SK-N-SH treated with all-trans-retinoic acid at 6 μM for 48 hours (cell line): ENCODE measurements at regions not wholly inside any gene's neighbourhood (a gene's known extent, or its start where the extent isn't known, plus 50 kb on each side); places are given as distances from the start of the nearest gene placed in this dataset.

ENCODE experiments used
- ATAC-seq: fragments of 200-7000 bp; cut with Tn5 transposase; 3 replicates; pipeline ENCODE4 v1.9.1; 2020; ENCODE audit warnings: mild to moderate bottlenecking, moderate library complexity
- ARNTL ChIP-seq: fragments of 450-650 bp; formaldehyde crosslinking; IDR thresholded peaks from 2 replicates; pipeline ENCODE4 v1.5.0; 2020; ENCODE audit warnings: low read depth, mild to moderate bottlenecking, moderate library complexity, borderline replicate concordance
- BACH2 ChIP-seq: fragments of 250-450 bp; sonication (Bioruptor Pico); IDR thresholded peaks from 2 replicates; pipeline ENCODE4 v1.9.0; 2021; ENCODE audit warnings: mild to moderate bottlenecking, borderline replicate concordance
- CREB5 ChIP-seq: fragments of 250-450 bp; sonication (Bioruptor Pico); IDR thresholded peaks from 2 replicates; pipeline ENCODE4 v1.5.1; 2020; ENCODE audit warnings: low read depth, mild to moderate bottlenecking, moderate library complexity
- CSDC2 ChIP-seq: fragments of 250-450 bp; sonication (Bioruptor Pico); IDR thresholded peaks from 2 replicates; pipeline ENCODE4 v1.5.0; 2020; ENCODE audit warnings: mild to moderate bottlenecking, moderate library complexity
- CSRNP3 ChIP-seq: fragments of 250-450 bp; sonication (Bioruptor Pico); IDR thresholded peaks from 2 replicates; pipeline ENCODE4 v1.5.1; 2021; ENCODE audit warnings: mild to moderate bottlenecking, moderate library complexity
- GLIS3 ChIP-seq: fragments of 250-450 bp; sonication (Bioruptor Pico); IDR thresholded peaks from 2 replicates; pipeline ENCODE4 v1.5.0; 2020; ENCODE audit warnings: mild to moderate bottlenecking, moderate library complexity
- OSR1 ChIP-seq: fragments of 250-450 bp; sonication (Bioruptor Pico); IDR thresholded peaks from 2 replicates; pipeline ENCODE4 v1.8.0; 2022; ENCODE audit warnings: moderate library complexity, mild to moderate bottlenecking, inconsistent platforms
- POU6F1 ChIP-seq: fragments of 250-450 bp; sonication (Bioruptor Pico); IDR thresholded peaks from 2 replicates; pipeline ENCODE4 v1.8.0; 2021; ENCODE audit warnings: low read depth, mild to moderate bottlenecking, moderate library complexity, borderline replicate concordance
- PPARA ChIP-seq: fragments of 250-450 bp; sonication (Bioruptor Pico); IDR thresholded peaks from 2 replicates; pipeline ENCODE4 v1.5.0; 2020; ENCODE audit warnings: mild to moderate bottlenecking, borderline replicate concordance
- RARB ChIP-seq: fragments of 250-450 bp; sonication (Bioruptor Pico); IDR thresholded peaks from 2 replicates; pipeline ENCODE4 v1.8.0; 2021; ENCODE audit warnings: mild to moderate bottlenecking, moderate library complexity
- SNAI2 ChIP-seq: fragments of 250-450 bp; sonication (Bioruptor Pico); IDR thresholded peaks from 2 replicates; pipeline ENCODE4 v1.5.0; 2020; ENCODE audit warnings: mild to moderate bottlenecking, moderate library complexity
- TOX ChIP-seq: fragments of 250-450 bp; sonication (Bioruptor Pico); IDR thresholded peaks from 2 replicates; pipeline ENCODE4 v1.8.0; 2021; ENCODE audit warnings: mild to moderate bottlenecking, moderate library complexity, borderline replicate concordance
- ZC3H10 ChIP-seq: fragments of 250-450 bp; sonication (Bioruptor Pico); IDR thresholded peaks from 2 replicates; pipeline ENCODE4 v1.5.1; 2021; ENCODE audit warnings: mild to moderate bottlenecking, moderate library complexity
- ZFP3 ChIP-seq: fragments of 250-450 bp; sonication (Bioruptor Pico); IDR thresholded peaks from 2 replicates; pipeline ENCODE4 v1.5.0; 2020; ENCODE audit warnings: mild to moderate bottlenecking, moderate library complexity
- ZFP30 ChIP-seq: fragments of 450-650 bp; formaldehyde crosslinking; IDR thresholded peaks from 2 replicates; pipeline ENCODE4 v1.5.0; 2022; ENCODE audit warnings: mild to moderate bottlenecking, moderate library complexity
- ZNF565 ChIP-seq: fragments of 450-650 bp; formaldehyde crosslinking; conservative IDR thresholded peaks from 2 replicates; pipeline ENCODE4 v1.5.0; 2020; ENCODE audit warnings: low read depth, mild to moderate bottlenecking, moderate library complexity
- ZNF70 ChIP-seq: fragments of 450-650 bp; formaldehyde crosslinking; IDR thresholded peaks from 2 replicates; pipeline ENCODE4 v1.5.0; 2020; ENCODE audit warnings: mild to moderate bottlenecking, moderate library complexity
- ZNF8 ChIP-seq: fragments of 450-650 bp; formaldehyde crosslinking; IDR thresholded peaks from 2 replicates; pipeline ENCODE4 v1.5.0; 2020; ENCODE audit warnings: mild to moderate bottlenecking, moderate library complexity
- TF ChIP-seq, protein P1 (sequence below): fragments of 250-450 bp; sonication (Bioruptor Pico); IDR thresholded peaks from 2 replicates; pipeline ENCODE4 v1.5.0; 2020; ENCODE audit warnings: mild to moderate bottlenecking, moderate library complexity

DNA sequence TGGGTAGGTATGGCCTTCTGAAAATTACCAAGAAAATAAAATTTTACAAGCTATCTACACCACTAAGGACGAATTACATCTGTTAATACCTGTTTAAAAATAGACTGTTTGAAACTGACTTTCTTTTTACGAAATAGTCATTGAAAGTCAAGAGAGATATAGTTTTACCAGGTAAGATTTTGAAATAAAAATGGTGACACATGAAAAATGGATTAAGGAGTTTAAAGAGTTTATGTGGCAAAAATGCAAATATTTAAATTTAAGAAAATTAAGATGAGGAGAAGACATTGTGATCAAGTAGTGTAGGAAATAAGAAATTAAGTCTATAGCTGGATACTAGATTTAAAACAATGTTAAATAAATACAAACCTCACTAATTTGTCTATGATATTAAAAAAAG lies 271.5 kb downstream of the TRIB2 start:
- TF ChIP-seq TOX (CRISPR knock-in tag) (no peak), ZFP30 (no peak), POU6F1 (CRISPR knock-in tag) (no peak), ZNF70 (no peak), CREB5 (no peak), PPARA (no peak)
- TF ChIP-seq, all 23 proteins: peak for 0
- no peak for ATAC-seq

DNA sequence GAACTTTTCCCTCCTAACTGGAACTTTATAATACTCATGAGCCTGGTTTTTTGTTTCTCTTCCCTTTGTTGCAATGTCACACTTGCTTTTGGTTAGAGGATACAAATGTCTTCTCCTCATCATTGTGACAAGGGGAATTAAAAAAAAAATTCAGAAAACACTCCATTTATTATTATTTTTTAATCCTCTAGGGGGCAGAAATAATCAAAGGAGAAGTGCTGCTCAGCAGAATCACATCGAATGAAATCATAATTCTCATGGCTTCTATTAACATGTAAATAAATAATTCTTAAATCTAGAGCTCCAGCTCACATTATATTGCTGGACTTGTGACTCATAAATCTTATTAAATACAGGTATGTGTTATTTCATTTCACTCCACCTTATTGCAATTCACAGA lies 273.8 kb downstream of the TRIB2 start:
- TF ChIP-seq, protein P1, sequence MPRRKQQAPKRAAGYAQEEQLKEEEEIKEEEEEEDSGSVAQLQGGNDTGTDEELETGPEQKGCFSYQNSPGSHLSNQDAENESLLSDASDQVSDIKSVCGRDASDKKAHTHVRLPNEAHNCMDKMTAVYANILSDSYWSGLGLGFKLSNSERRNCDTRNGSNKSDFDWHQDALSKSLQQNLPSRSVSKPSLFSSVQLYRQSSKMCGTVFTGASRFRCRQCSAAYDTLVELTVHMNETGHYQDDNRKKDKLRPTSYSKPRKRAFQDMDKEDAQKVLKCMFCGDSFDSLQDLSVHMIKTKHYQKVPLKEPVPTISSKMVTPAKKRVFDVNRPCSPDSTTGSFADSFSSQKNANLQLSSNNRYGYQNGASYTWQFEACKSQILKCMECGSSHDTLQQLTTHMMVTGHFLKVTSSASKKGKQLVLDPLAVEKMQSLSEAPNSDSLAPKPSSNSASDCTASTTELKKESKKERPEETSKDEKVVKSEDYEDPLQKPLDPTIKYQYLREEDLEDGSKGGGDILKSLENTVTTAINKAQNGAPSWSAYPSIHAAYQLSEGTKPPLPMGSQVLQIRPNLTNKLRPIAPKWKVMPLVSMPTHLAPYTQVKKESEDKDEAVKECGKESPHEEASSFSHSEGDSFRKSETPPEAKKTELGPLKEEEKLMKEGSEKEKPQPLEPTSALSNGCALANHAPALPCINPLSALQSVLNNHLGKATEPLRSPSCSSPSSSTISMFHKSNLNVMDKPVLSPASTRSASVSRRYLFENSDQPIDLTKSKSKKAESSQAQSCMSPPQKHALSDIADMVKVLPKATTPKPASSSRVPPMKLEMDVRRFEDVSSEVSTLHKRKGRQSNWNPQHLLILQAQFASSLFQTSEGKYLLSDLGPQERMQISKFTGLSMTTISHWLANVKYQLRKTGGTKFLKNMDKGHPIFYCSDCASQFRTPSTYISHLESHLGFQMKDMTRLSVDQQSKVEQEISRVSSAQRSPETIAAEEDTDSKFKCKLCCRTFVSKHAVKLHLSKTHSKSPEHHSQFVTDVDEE, result no peak
- TF ChIP-seq ZFP30 (no peak), ZC3H10 (CRISPR knock-in tag) (no peak), BACH2 (CRISPR knock-in tag) (no peak), ZNF70 (no peak)
- no peak for ATAC-seq

GRCh38 chr2:12998685-12999084 lies 281.9 kb downstream of the TRIB2 start:
- TF ChIP-seq ZFP3, result no peak
- no peak for TF ChIP-seq ZNF565 (CRISPR knock-in tag)
- no peak for TF ChIP-seq PPARA
- TF ChIP-seq ARNTL (CRISPR knock-in tag), result no peak
- TF ChIP-seq SNAI2 (CRISPR knock-in tag), result no peak
- no peak for TF ChIP-seq GLIS3
- TF ChIP-seq ZFP30, result no peak
- TF ChIP-seq CREB5, result no peak
- no peak for TF ChIP-seq ZNF8 (CRISPR knock-in tag)
- no peak for TF ChIP-seq ZC3H10 (CRISPR knock-in tag)
- ATAC-seq, result no peak

DNA sequence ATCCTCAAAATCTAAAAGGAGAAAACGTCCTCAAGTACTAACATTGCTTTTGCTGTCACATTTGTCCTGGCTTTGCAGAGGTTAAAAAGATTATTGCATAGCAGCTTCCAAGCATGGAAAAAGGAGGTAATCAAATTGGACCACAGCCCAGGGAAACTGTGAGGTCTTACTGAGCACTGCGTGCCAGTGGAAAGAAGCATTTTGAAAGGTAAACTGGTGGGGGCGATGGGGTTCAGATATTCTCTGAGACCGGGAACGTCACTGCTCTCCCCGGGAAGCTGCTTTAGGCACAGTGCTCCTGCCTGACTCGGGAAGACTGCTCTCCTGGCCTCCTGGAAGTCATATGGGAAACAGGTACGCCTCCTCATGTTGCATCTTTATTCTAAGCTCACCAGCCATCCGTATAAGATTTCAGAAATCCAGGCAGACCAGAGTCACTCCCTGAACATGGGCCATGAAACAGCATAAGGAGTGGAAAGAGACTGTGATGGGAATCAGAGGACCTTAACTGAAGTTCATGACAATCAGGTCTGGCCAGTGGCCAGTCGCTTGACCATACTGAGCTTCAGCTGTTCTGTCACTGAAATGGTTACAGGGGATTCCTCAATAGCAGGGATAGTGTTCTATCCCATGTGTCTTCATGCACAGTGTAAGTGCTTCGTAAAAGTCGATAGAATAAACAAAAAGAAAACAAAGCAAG lies 284.1 kb downstream of the TRIB2 start:
- ATAC-seq, result peak; percentile 50
- TF ChIP-seq CSRNP3, result no peak
- TF ChIP-seq ZFP3, result no peak
- TF ChIP-seq SNAI2 (CRISPR knock-in tag), result 0 out of 2 replicates have a peak, but pooled peaks have one; percentile 16
- no peak for TF ChIP-seq ZNF70

DNA sequence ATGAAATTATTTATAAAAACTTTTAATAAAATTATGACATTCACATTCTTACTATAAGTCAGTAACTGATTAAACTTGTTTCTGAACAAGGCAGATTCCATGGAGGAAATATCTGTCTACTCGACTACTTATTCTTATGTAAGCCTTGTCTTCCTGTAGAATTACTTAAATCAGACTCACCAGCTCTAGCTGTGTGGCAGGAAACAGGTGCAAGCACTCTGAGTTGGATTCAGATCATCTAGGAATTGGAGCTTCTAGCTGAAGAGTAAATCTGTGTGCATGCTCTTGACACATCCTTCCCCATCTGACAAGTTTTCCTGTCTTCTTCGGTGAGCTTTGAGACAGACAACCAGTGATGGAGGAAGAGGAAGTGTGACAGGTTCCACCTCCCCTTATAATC lies 284.7 kb downstream of the TRIB2 start:
- no peak for ATAC-seq
- TF ChIP-seq CREB5 (no peak), BACH2 (CRISPR knock-in tag) (no peak), OSR1 (CRISPR knock-in tag) (no peak), TOX (CRISPR knock-in tag) (no peak), CSDC2 (CRISPR knock-in tag) (no peak), ZNF70 (no peak), RARB (CRISPR knock-in tag) (no peak)
